ENCODE measurements at regions not wholly inside any gene's neighbourhood (a gene's known extent, or its start where the extent isn't known, plus 50 kb on each side); places are given as distances from the start of the nearest gene placed in this dataset.

- ATAC-seq: no peak
- Histone ChIP-seq H3K9me3 (no peaks in the 10 kb centered on the region), H3K27ac (no peak overlapping the region), H3K36me3 (no peaks in the 10 kb centered on the region), H3K4me1 (no peaks in the 10 kb centered on the region), H3K27me3 (no peaks in the 10 kb centered on the region), H3K4me3 (no peak overlapping the region)
- TF ChIP-seq EP300 (IDR thresholded peaks at IDR 0.05): no peak
- whole genome bisulfite sequencing, 2 donors (ENCODE audit: low coverage in 1 of 2): 20 to 73% methylated on average over 1 of the region's 1 CpG
Measured at GRCh38 chr5:6321078-6321477, 57.3 kb downstream of the MED10 start.

GRCh38 chr5:6319116-6319515 is 59.2 kb downstream of the MED10 start:
- no peaks in the 10 kb centered on the region for H3K4me1 ChIP-seq
- no peak overlapping the region for H3K27ac ChIP-seq
- ATAC-seq: no peak
- TF ChIP-seq POLR2A (IDR thresholded peaks at IDR 0.05): no peak
- TF ChIP-seq EP300 (IDR thresholded peaks at IDR 0.05): no peak
- no peak for TF ChIP-seq POLR2AphosphoS5 (IDR thresholded peaks at IDR 0.05)
- TF ChIP-seq, protein P1, sequence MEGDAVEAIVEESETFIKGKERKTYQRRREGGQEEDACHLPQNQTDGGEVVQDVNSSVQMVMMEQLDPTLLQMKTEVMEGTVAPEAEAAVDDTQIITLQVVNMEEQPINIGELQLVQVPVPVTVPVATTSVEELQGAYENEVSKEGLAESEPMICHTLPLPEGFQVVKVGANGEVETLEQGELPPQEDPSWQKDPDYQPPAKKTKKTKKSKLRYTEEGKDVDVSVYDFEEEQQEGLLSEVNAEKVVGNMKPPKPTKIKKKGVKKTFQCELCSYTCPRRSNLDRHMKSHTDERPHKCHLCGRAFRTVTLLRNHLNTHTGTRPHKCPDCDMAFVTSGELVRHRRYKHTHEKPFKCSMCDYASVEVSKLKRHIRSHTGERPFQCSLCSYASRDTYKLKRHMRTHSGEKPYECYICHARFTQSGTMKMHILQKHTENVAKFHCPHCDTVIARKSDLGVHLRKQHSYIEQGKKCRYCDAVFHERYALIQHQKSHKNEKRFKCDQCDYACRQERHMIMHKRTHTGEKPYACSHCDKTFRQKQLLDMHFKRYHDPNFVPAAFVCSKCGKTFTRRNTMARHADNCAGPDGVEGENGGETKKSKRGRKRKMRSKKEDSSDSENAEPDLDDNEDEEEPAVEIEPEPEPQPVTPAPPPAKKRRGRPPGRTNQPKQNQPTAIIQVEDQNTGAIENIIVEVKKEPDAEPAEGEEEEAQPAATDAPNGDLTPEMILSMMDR (IDR thresholded peaks at IDR 0.05): no peak
- H3K27me3 ChIP-seq: no peaks in the 10 kb centered on the region
- no peak overlapping the region for H3K4me3 ChIP-seq
- no peaks in the 10 kb centered on the region for H3K9me3 ChIP-seq
- H3K36me3 ChIP-seq: no peaks in the 10 kb centered on the region
- 68 to 70% methylated on average over 3 to 5 of the region's 8 CpGs for WGBS, 2 donors (ENCODE audit: low coverage in 1 of 2)

GRCh38 chr5:6317116-6317798 is 61.1 kb downstream of the MED10 start:
- Histone ChIP-seq H3K4me1 (peaks cover 0 to 3% (median 0%) of the 10 kb centered on the region in 3 donors), H3K36me3 (no peaks in the 10 kb centered on the region), H3K27ac (no peak overlapping the region), H3K4me3 (no peak overlapping the region), H3K27me3 (no peaks in the 10 kb centered on the region), H3K9me3 (no peaks in the 10 kb centered on the region)
- no peak for TF ChIP-seq POLR2AphosphoS5 (IDR thresholded peaks at IDR 0.05)
- TF ChIP-seq EP300 (IDR thresholded peaks at IDR 0.05): no peak
- TF ChIP-seq, protein P1 (IDR thresholded peaks at IDR 0.05): no peak
- TF ChIP-seq POLR2A (IDR thresholded peaks at IDR 0.05): no peak
- no peak for ATAC-seq
- WGBS, 2 donors (ENCODE audit: low coverage in 1 of 2): 57 to 83% methylated on average over 1 to 4 of the region's 4 CpGs

DNA sequence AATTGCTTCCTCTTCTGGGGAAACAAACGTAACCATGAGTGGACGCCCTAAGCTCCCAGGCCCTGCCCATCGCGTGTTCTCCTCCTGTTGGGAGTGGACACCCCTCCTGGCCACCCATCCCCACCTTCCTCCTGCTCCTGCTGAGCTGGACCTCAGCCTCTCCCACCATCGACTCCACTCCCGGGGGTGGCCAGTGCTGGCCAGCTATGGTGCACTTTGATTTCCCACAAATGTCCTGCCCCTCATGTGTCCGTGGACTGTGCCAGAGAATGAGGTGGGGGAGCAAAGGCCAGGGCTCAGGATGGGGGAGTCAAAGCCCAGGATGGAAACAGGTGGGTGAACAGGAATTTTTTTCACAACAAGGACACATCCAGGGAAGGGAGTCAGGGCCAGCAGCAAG is 62.8 kb downstream of the MED10 start:
- Histone ChIP-seq H3K9me3 (no peaks in the 10 kb centered on the region), H3K27ac (no peak overlapping the region), H3K36me3 (no peaks in the 10 kb centered on the region), H3K27me3 (no peaks in the 10 kb centered on the region), H3K4me3 (no peak overlapping the region), H3K4me1 (peaks cover 0 to 11% (median 0%) of the 10 kb centered on the region in 3 donors)
- no peak for ATAC-seq
- WGBS, 2 donors (ENCODE audit: low coverage in 1 of 2): 68 to 90% methylated on average over 2 to 4 of the region's 7 CpGs
- TF ChIP-seq POLR2A (IDR thresholded peaks at IDR 0.05) (no peak), POLR2AphosphoS5 (IDR thresholded peaks at IDR 0.05) (no peak), EP300 (IDR thresholded peaks at IDR 0.05) (no peak)
- TF ChIP-seq, protein P1 (IDR thresholded peaks at IDR 0.05): no peak

GRCh38 chr5:6311568-6312501 is 66.5 kb downstream of the MED10 start:
- 46 to 72% methylated on average over 5 to 10 of the region's 11 CpGs for WGBS, 2 donors (ENCODE audit: low coverage in 1 of 2)
- Histone ChIP-seq H3K27ac (no peak overlapping the region), H3K9me3 (no peaks in the 10 kb centered on the region), H3K36me3 (no peaks in the 10 kb centered on the region), H3K4me1 (peaks cover 0 to 11% (median 0%) of the 10 kb centered on the region in 3 donors), H3K4me3 (no peak overlapping the region), H3K27me3 (no peaks in the 10 kb centered on the region)
- no peak for TF ChIP-seq POLR2A (IDR thresholded peaks at IDR 0.05)
- no peak for TF ChIP-seq EP300 (IDR thresholded peaks at IDR 0.05)
- TF ChIP-seq, protein P1 (IDR thresholded peaks at IDR 0.05): no peak
- TF ChIP-seq POLR2AphosphoS5 (IDR thresholded peaks at IDR 0.05): no peak
- ATAC-seq: no peak

Data from gastroesophageal sphincter (tissue), 4 donors.